GM23338 (cell line): ENCODE measurements at regions not wholly inside any gene's neighbourhood (a gene's known extent, or its start where the extent isn't known, plus 50 kb on each side); places are given as distances from the start of the nearest gene placed in this dataset.

Experiments
- CTCF ChIP-seq, 2 experiments: fragments of 200-600 bp in 1 of 2; sonication (generic) in 1 of 2; conservative IDR thresholded peaks; 2 replicates each; pipeline versions ENCODE4 v1.5.1 to v1.6.1; 2016 to 2017; ENCODE audit warnings: antibody characterized with exemption in 2 of 2, low read depth in 2 of 2, mild to moderate bottlenecking in 2 of 2, moderate library complexity in 1 of 2
- EZH2 ChIP-seq: fragments of 200-600 bp; sonication (generic); IDR thresholded peaks from one replicate; pipeline ENCODE4 v1.8.0; 2017; ENCODE audit warnings: antibody characterized with exemption, mild to moderate bottlenecking, low read depth; ENCODE audit not compliant: unreplicated experiment
- NANOG ChIP-seq: IDR thresholded peaks from 2 replicates; pipeline ENCODE4 v1.6.1; 2016; ENCODE audit warnings: antibody characterized with exemption, borderline replicate concordance
- POLR2AphosphoS5 ChIP-seq: IDR thresholded peaks from 2 replicates; pipeline ENCODE4 v1.6.1; 2016; ENCODE audit warnings: antibody characterized with exemption, low read depth

GRCh38 chr2:111642586-111643327 lies 241.2 kb downstream of the ANAPC1 start:
- no peak for TF ChIP-seq POLR2AphosphoS5
- TF ChIP-seq CTCF (conservative IDR thresholded peaks at IDR 0.05; ENCODE audit: low read depth in 2 of 2), result no peak
- no peak for TF ChIP-seq NANOG
- no peak for TF ChIP-seq EZH2
